HAP-1 (cell line): ENCODE measurements at regions not wholly inside any gene's neighbourhood (a gene's known extent, or its start where the extent isn't known, plus 50 kb on each side); places are given as distances from the start of the nearest gene placed in this dataset.
"Not testable (repeated sequence)": the region's sequence is repeated elsewhere in the genome, so short reads cannot be mapped to it uniquely, and the experiment has no call there.

ENCODE experiments used
- DNase-seq, 2 experiments: peaks; one replicate each; pipeline ENCODE4 v3.0.0-alpha.2; 2016 to 2020; ENCODE audit warnings: low spot score in 2 of 2
- H3K27me3 ChIP-seq: fragments of 250-450 bp; sonication (Bioruptor Pico); 2 replicates; pipeline ENCODE4 v1.5.1; 2020; ENCODE audit warnings: low read depth, mild to moderate bottlenecking, moderate library complexity
- H3K36me3 ChIP-seq: fragments of 250-450 bp; sonication (Bioruptor Pico); replicated peaks from 2 replicates; pipeline ENCODE4 v1.5.1; 2020; ENCODE audit warnings: mild to moderate bottlenecking
- H3K4me1 ChIP-seq: fragments of 250-450 bp; sonication (Bioruptor Pico); 2 replicates; pipeline ENCODE4 v1.5.1; 2020; ENCODE audit warnings: mild to moderate bottlenecking
- H3K4me3 ChIP-seq: fragments of 250-450 bp; sonication (Bioruptor Pico); 2 replicates; pipeline ENCODE4 v1.5.1; 2020; ENCODE audit warnings: mild to moderate bottlenecking, moderate library complexity
- H3K9me3 ChIP-seq: fragments of 250-450 bp; sonication (Bioruptor Pico); 2 replicates; pipeline ENCODE4 v1.5.1; 2020; ENCODE audit warnings: mild to moderate bottlenecking, moderate library complexity
- in situ Hi-C: fragments of 300-500 bp; cut with MboI; formaldehyde crosslinking; loops from 3 replicates; pipeline ENCODE4 v1.14.3; 2020; ENCODE audit warnings: low sequenced_read_pairs, inconsistent platforms, mixed read lengths

DNA sequence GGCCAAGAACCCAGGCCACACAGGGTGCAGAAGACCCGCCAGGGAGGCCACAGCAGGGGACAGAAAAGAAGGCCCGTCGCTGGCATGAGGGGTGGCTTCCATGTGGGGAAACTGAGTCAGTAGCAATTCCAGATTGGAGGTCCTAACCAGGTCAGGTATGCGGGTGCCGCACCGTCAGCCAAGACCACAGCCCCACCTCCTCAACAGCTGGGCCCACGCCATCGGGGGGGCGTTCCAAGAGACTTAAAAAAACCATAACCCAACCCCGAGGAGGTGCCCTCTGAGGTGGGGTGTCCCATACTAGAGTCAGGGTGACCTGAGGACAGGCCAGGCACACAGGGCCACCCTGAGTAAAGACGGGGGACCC, 5416.8 kb upstream of the TPTE start:
- H3K4me3 ChIP-seq, H3K9me3 ChIP-seq, H3K4me1 ChIP-seq, H3K27me3 ChIP-seq, H3K36me3 ChIP-seq, DNase-seq, in situ Hi-C loops: not testable (repeated sequence)

DNA sequence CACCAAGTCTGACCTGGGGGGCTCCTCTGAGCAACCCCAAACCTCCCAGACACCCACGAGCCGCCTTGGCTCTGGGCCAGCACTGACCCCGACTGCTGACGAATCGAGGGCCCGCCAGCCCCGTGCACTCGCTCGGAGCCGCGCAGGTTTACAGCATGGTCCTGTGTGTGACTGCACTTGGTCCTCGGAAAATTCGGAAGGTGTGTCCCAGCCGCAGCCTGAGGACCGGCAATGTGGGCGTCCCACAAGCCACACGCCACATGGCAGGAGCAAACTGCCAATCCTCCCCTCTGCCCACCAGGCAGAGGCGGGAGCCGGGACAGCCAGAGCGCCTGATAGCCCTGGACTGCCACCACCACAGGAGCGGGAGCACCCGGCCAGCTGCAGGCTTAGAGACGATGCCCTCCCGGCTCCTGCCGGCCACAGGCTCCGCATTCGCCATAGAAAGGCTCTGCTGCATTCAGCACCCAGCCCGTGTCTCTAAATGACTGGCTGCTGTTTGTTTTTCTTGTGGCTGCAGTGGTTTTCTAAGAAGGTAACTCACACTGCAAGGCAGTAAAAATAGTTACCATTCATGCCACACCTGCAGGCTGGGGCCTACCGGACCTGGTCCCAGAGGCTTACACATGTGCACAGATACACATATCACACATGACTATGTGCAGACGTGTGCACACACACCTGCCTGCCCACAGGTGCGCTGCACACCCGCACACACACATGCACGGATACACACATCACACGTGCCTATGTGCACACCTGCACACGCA, 5415.3 kb upstream of the TPTE start:
- H3K36me3 ChIP-seq, H3K27me3 ChIP-seq, H3K9me3 ChIP-seq, H3K4me3 ChIP-seq, DNase-seq, in situ Hi-C loops, H3K4me1 ChIP-seq: not testable (repeated sequence)

DNA sequence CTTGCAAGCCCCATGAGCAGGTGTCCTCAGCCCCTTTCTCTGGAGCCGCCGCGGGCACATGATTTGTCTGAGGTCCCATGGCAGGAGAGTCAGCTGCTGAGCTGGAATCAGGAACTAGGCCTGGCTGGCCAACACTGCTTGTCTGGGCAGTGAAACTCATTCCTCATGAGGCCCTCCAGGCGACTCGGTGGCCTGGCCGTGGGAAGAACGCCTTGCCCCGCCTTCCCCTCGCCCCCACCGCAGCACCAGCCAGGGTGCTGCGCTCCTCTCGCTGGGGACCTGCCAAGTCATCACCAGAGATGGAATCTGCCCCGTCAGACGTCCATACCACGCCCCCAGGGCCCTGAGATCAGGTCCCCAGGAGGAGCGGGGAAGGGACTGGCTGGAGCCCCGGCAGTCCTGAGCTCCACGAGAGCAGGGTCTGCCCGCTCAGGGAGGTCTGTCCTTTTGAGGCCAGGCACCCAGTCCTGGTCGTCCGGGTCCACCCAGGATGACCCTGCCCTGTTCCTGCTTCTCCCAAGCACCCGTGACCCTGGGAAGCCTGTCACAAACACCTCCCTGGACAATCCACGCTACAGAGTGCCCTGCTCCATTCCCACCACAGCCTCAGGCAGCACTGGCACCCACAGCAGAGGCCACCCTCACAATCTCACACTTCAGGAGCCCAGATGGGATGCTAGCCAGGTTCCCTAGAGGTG, 5414.5 kb upstream of the TPTE start:
- DNase-seq, H3K4me3 ChIP-seq, H3K36me3 ChIP-seq, H3K9me3 ChIP-seq, in situ Hi-C loops, H3K4me1 ChIP-seq, H3K27me3 ChIP-seq: not testable (repeated sequence)

DNA sequence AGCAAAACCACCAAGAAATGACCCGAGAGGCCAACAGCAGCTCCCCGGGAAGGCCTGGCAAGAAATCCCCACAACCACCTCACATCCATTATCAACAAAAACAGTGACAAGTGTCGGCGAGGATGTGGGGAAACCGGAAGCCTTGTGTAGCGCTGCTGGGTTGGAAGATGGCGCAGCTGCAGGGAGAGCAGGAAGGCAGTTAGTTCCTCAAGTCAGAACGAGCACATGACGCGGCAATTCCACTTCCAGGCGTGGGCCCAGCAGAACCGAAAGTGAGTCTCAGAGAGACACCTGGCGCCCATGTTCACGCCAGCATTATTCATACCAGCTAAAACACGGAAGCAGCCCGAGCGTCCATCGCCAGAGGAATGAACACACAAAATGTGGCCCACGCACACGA, 5413.7 kb upstream of the TPTE start:
- DNase-seq, H3K36me3 ChIP-seq, H3K4me1 ChIP-seq, H3K27me3 ChIP-seq, in situ Hi-C loops, H3K9me3 ChIP-seq, H3K4me3 ChIP-seq: not testable (repeated sequence)

- H3K36me3 ChIP-seq, in situ Hi-C loops, H3K4me1 ChIP-seq, DNase-seq, H3K4me3 ChIP-seq, H3K27me3 ChIP-seq, H3K9me3 ChIP-seq: not testable (repeated sequence)
These were observed 5413.2 kb upstream of the TPTE start for GRCh38 chr21:5108048-5108775.

GRCh38 chr21:5111197-5111596, 5410.2 kb upstream of the TPTE start:
- DNase-seq, H3K9me3 ChIP-seq, H3K27me3 ChIP-seq, H3K4me3 ChIP-seq, H3K4me1 ChIP-seq, in situ Hi-C loops, H3K36me3 ChIP-seq: not testable (repeated sequence)

DNA sequence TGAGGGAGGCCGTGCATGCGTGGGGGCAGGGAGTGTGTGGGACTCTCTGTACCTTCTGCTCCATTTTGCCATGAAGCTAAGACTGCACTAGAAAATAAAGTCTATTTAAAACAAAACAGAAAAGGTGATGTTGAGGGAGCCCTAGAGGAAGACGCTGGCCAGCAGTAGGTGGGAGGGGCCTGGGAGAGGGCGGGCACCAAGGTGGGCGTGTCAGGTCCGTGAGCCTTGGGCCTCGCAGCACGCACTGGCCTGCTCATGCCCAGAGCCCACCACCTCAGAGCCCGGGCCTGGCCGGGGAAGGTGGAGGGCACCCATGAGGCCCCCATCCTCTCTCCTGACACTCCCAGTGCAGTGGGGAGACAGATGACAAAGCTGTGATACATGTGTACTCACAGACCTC, 5408.3 kb upstream of the TPTE start:
- H3K4me1 ChIP-seq, H3K27me3 ChIP-seq, H3K4me3 ChIP-seq, DNase-seq, H3K36me3 ChIP-seq, in situ Hi-C loops, H3K9me3 ChIP-seq: not testable (repeated sequence)

- H3K9me3 ChIP-seq, H3K4me3 ChIP-seq, H3K27me3 ChIP-seq, H3K36me3 ChIP-seq, H3K4me1 ChIP-seq, in situ Hi-C loops, DNase-seq: not testable (repeated sequence)
These were observed 5406.9 kb upstream of the TPTE start for GRCh38 chr21:5114468-5114867.

- H3K27me3 ChIP-seq, H3K4me1 ChIP-seq, in situ Hi-C loops, DNase-seq, H3K9me3 ChIP-seq, H3K4me3 ChIP-seq, H3K36me3 ChIP-seq: not testable (repeated sequence)
These were observed 5406.3 kb upstream of the TPTE start for GRCh38 chr21:5114893-5115645.

- DNase-seq, H3K4me3 ChIP-seq, in situ Hi-C loops, H3K27me3 ChIP-seq, H3K9me3 ChIP-seq, H3K4me1 ChIP-seq, H3K36me3 ChIP-seq: not testable (repeated sequence)
These were observed 5405.6 kb upstream of the TPTE start for GRCh38 chr21:5115646-5116343.

- H3K4me1 ChIP-seq, H3K4me3 ChIP-seq, H3K36me3 ChIP-seq, H3K9me3 ChIP-seq, in situ Hi-C loops, DNase-seq, H3K27me3 ChIP-seq: not testable (repeated sequence)
These were observed 5404.8 kb upstream of the TPTE start for GRCh38 chr21:5116344-5117123.

DNA sequence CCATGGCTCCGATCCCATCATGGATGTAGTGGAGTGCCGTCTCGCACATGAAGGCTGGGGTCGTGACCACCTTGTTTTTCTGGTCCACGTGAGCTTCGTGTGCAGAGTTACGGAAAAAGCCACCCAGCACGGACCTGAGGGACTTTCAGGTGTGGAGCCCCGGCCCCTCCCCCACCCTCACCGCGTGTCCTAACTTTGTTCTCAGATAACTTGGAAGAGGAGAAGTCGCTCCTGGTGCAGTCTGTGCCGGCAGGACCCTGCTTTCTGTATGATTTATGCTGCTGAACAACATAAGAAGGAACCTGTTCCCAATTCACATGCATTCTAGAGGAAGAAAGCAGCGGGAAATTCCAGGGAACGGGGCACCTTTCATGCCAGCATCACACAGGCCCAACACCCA, 5404.2 kb upstream of the TPTE start:
- H3K4me3 ChIP-seq, H3K4me1 ChIP-seq, H3K36me3 ChIP-seq, H3K9me3 ChIP-seq, in situ Hi-C loops, H3K27me3 ChIP-seq, DNase-seq: not testable (repeated sequence)
